WTC11 (cell line): ENCODE measurements at regions not wholly inside any gene's neighbourhood (a gene's known extent, or its start where the extent isn't known, plus 50 kb on each side); places are given as distances from the start of the nearest gene placed in this dataset.

Experiments
- ATAC-seq: fragments of 200-7000 bp; cut with Tn5 transposase; 2 replicates; pipeline ENCODE4 v1.10.0; 2021; ENCODE audit warnings: mild to moderate bottlenecking, moderate library complexity
- CTCF ChIA-PET: fragments of 300-600 bp; sonication (Branson Sonifier 250); formaldehyde crosslinking; loops from one replicate; lab custom pipeline; 2021; ENCODE audit warnings: antibody characterized with exemption; lab: Charles Lee
- POLR2A ChIA-PET: fragments of 350-600 bp; sonication (Branson Sonifier 250); formaldehyde crosslinking; loops from one replicate; lab custom pipeline; 2021; ENCODE audit warnings: antibody characterized with exemption; lab: Charles Lee
- DNase-seq: peaks from one replicate; pipeline ENCODE4 v3.0.0; 2021; ENCODE audit warnings: low spot score
- H3K27ac Mint-ChIP-seq: 2 replicates; pipeline ENCODE4 v1.8.0; 2021; ENCODE audit warnings: mixed read lengths
- H3K27me3 Mint-ChIP-seq: 2 replicates; pipeline ENCODE4 v1.8.0; 2021; ENCODE audit warnings: low read depth, mild to moderate bottlenecking, moderate library complexity, mixed read lengths
- H3K36me3 Mint-ChIP-seq: 2 replicates; pipeline ENCODE4 v1.8.0; 2021; ENCODE audit warnings: mixed read lengths
- H3K4me1 Mint-ChIP-seq: 2 replicates; pipeline ENCODE4 v1.8.0; 2022; ENCODE audit warnings: mixed read lengths
- H3K4me3 Mint-ChIP-seq: 2 replicates; pipeline ENCODE4 v1.8.0; 2021; ENCODE audit warnings: mild to moderate bottlenecking, moderate library complexity, mixed read lengths
- H3K9me3 Mint-ChIP-seq: 2 replicates; pipeline ENCODE4 v1.8.0; 2021; ENCODE audit warnings: mixed read lengths
- AFF4 ChIP-seq: sonication (generic); formaldehyde crosslinking; IDR thresholded peaks from 2 replicates; pipeline ENCODE4 v1.8.1; 2023; ENCODE audit warnings: mild to moderate bottlenecking, missing genetic modification reagents, borderline replicate concordance
- ATF2 ChIP-seq: sonication (generic); formaldehyde crosslinking; IDR thresholded peaks from 2 replicates; pipeline ENCODE4 v1.8.1; 2022; ENCODE audit warnings: low read depth, missing genetic modification reagents, borderline replicate concordance
- ATF3 ChIP-seq: sonication (generic); formaldehyde crosslinking; conservative IDR thresholded peaks from 2 replicates; pipeline ENCODE4 v1.8.1; 2022; ENCODE audit warnings: mild to moderate bottlenecking, missing genetic modification reagents
- CBFB ChIP-seq: sonication (generic); formaldehyde crosslinking; IDR thresholded peaks from 2 replicates; pipeline ENCODE4 v1.8.1; 2022; ENCODE audit warnings: mild to moderate bottlenecking, low read depth, missing genetic modification reagents
- CREM ChIP-seq: sonication (generic); formaldehyde crosslinking; IDR thresholded peaks from 2 replicates; pipeline ENCODE4 v1.8.1; 2022; ENCODE audit warnings: mild to moderate bottlenecking, missing genetic modification reagents, moderate library complexity
- ESRRA ChIP-seq: sonication (generic); formaldehyde crosslinking; IDR thresholded peaks from 2 replicates; pipeline ENCODE4 v1.8.1; 2022; ENCODE audit warnings: mild to moderate bottlenecking, missing genetic modification reagents, borderline replicate concordance
- FOXK1 ChIP-seq: sonication (generic); formaldehyde crosslinking; IDR thresholded peaks from 2 replicates; pipeline ENCODE4 v1.8.0; 2022; ENCODE audit warnings: mild to moderate bottlenecking, moderate library complexity, missing genetic modification reagents
- FOXP1 ChIP-seq: sonication (generic); formaldehyde crosslinking; IDR thresholded peaks from 2 replicates; pipeline ENCODE4 v1.8.0; 2022; ENCODE audit warnings: missing genetic modification reagents, mild to moderate bottlenecking, moderate library complexity, borderline replicate concordance
- HMGA2 ChIP-seq: fragments of 250-450 bp; sonication (Bioruptor Pico); IDR thresholded peaks from 2 replicates; pipeline ENCODE4 v1.4.0; 2021; ENCODE audit warnings: mild to moderate bottlenecking, moderate library complexity
- HMGXB4 ChIP-seq: sonication (generic); formaldehyde crosslinking; IDR thresholded peaks from 2 replicates; pipeline ENCODE4 v1.8.1; 2023; ENCODE audit warnings: mild to moderate bottlenecking, moderate library complexity, missing genetic modification reagents
- IRF1 ChIP-seq: sonication (generic); formaldehyde crosslinking; IDR thresholded peaks from 2 replicates; pipeline ENCODE4 v1.8.0; 2023; ENCODE audit warnings: missing genetic modification reagents
- KAT7 ChIP-seq: sonication (generic); formaldehyde crosslinking; IDR thresholded peaks from 2 replicates; pipeline ENCODE4 v1.8.1; 2023; ENCODE audit warnings: missing genetic modification reagents, mild to moderate bottlenecking, borderline replicate concordance
- MAX ChIP-seq: sonication (generic); formaldehyde crosslinking; IDR thresholded peaks from 2 replicates; pipeline ENCODE4 v1.8.0; 2022; ENCODE audit warnings: mild to moderate bottlenecking, missing genetic modification reagents
- NFE2L1 ChIP-seq: sonication (generic); formaldehyde crosslinking; IDR thresholded peaks from 2 replicates; pipeline ENCODE4 v1.8.1; 2023; ENCODE audit warnings: missing genetic modification reagents
- NFYB ChIP-seq: sonication (generic); formaldehyde crosslinking; conservative IDR thresholded peaks from 2 replicates; pipeline ENCODE4 v1.8.0; 2022; ENCODE audit warnings: low read depth, missing genetic modification reagents
- NR3C1 ChIP-seq: sonication (generic); formaldehyde crosslinking; conservative IDR thresholded peaks from 2 replicates; pipeline ENCODE4 v1.8.1; 2023; ENCODE audit warnings: low read depth, mild to moderate bottlenecking, missing genetic modification reagents
- SMAD3 ChIP-seq: sonication (generic); formaldehyde crosslinking; IDR thresholded peaks from 2 replicates; pipeline ENCODE4 v1.8.0; 2022; ENCODE audit warnings: missing genetic modification reagents, mild to moderate bottlenecking, borderline replicate concordance
- SOX15 ChIP-seq: fragments of 250-450 bp; sonication (Bioruptor Pico); IDR thresholded peaks from 2 replicates; pipeline ENCODE4 v1.9.0; 2021; ENCODE audit warnings: mild to moderate bottlenecking
- TCF7 ChIP-seq: sonication (generic); formaldehyde crosslinking; IDR thresholded peaks from 2 replicates; pipeline ENCODE4 v1.8.0; 2022; ENCODE audit warnings: mild to moderate bottlenecking, low read depth, missing genetic modification reagents, moderate library complexity
- USF2 ChIP-seq: sonication (generic); formaldehyde crosslinking; IDR thresholded peaks from 2 replicates; pipeline ENCODE4 v1.8.1; 2023; ENCODE audit warnings: mild to moderate bottlenecking, missing genetic modification reagents, moderate library complexity
- ZNF121 ChIP-seq: sonication (generic); formaldehyde crosslinking; IDR thresholded peaks from 2 replicates; pipeline ENCODE4 v1.8.0; 2023; ENCODE audit warnings: missing genetic modification reagents
- ZNF671 ChIP-seq: fragments of 250-450 bp; sonication (Bioruptor Pico); IDR thresholded peaks from 2 replicates; pipeline ENCODE4 v1.8.0; 2021; ENCODE audit warnings: mild to moderate bottlenecking

- POLR2A ChIA-PET = interaction anchor here (1.1 kb wide), 1 partner anchor 20 kb away, joined by 3 read pairs; no protein-coding TSS in a partner anchor
- Mint-ChIP-seq H3K27me3 (no peaks in the 10 kb centered on the region; the same call in 1 of the 2 replicates), H3K27ac (no peak overlapping the region), H3K9me3 (no peaks in the 10 kb centered on the region)
- CTCF ChIA-PET = interaction anchor here (0.8 to 0.9 kb wide), 2 partner anchors 20 to 75 kb away, joined by 3 read pairs; no protein-coding TSS in a partner anchor
- ATAC-seq = no peak
- DNase-seq = no peak
- TF ChIP-seq FOXP1 (CRISPR knock-in tag) (no peak), SOX15 (CRISPR knock-in tag) (no peak), HMGXB4 (CRISPR knock-in tag) (no peak), ESRRA (CRISPR knock-in tag) (no peak), NFE2L1 (CRISPR knock-in tag) (no peak), SMAD3 (CRISPR knock-in tag) (no peak), ZNF671 (no peak), ATF3 (CRISPR knock-in tag) (no peak)
- TF ChIP-seq, all 79 proteins: peak for 0
- H3K4me1 Mint-ChIP-seq = peaks cover 7% of the 10 kb centered on the region
- H3K36me3 Mint-ChIP-seq = no peaks in the 10 kb centered on the region
- H3K4me3 Mint-ChIP-seq = no peak overlapping the region
Measured at GRCh38 chr1:11395616-11396015, 83.3 kb upstream of the DISP3 start.

- DNase-seq = no peak
- peaks cover 7% of the 10 kb centered on the region for H3K4me1 Mint-ChIP-seq
- TF ChIP-seq USF2 (CRISPR knock-in tag) (peak; percentile 58), CBFB (CRISPR knock-in tag) (no peak)
- TF ChIP-seq, all 79 proteins: peak for 1
- H3K27ac Mint-ChIP-seq = no peak overlapping the region
- CTCF ChIA-PET = interaction anchor here (1.3 to 1.5 kb wide), 2 partner anchors 34 to 77 kb away, joined by 3 read pairs; no protein-coding TSS in a partner anchor
- no peaks in the 10 kb centered on the region; the same call in 1 of the 2 replicates for H3K27me3 Mint-ChIP-seq
- H3K36me3 Mint-ChIP-seq = no peaks in the 10 kb centered on the region
- POLR2A ChIA-PET = interaction anchor here (1.1 kb wide), 1 partner anchor 12 kb away, joined by 3 read pairs; no protein-coding TSS in a partner anchor
- ATAC-seq = peak; percentile 41
- H3K9me3 Mint-ChIP-seq = peaks cover 3% of the 10 kb centered on the region
- H3K4me3 Mint-ChIP-seq = no peak overlapping the region
Measured at GRCh38 chr1:11397151-11397901, 81.6 kb upstream of the DISP3 start.

GRCh38 chr1:11399250-11399649 lies 79.7 kb upstream of the DISP3 start:
- POLR2A ChIA-PET = no interaction called here
- no peaks in the 10 kb centered on the region; the same call in 1 of the 2 replicates for H3K27me3 Mint-ChIP-seq
- H3K36me3 Mint-ChIP-seq = peaks cover 3% of the 10 kb centered on the region
- H3K4me3 Mint-ChIP-seq = no peak overlapping the region
- DNase-seq = no peak
- H3K4me1 Mint-ChIP-seq = peaks cover 7% of the 10 kb centered on the region
- no peak for ATAC-seq
- H3K9me3 Mint-ChIP-seq = peaks cover 8% of the 10 kb centered on the region
- CTCF ChIA-PET = interaction anchor here (1.2 to 1.8 kb wide), 2 partner anchors 14 to 246 kb away, joined by 4 to 6 read pairs; no protein-coding TSS in a partner anchor
- H3K27ac Mint-ChIP-seq = no peak overlapping the region
- TF ChIP-seq SMAD3 (CRISPR knock-in tag) (no peak), KAT7 (CRISPR knock-in tag) (no peak), IRF1 (CRISPR knock-in tag) (no peak), NR3C1 (no peak), TCF7 (CRISPR knock-in tag) (no peak), ZNF121 (CRISPR knock-in tag) (no peak), NFYB (no peak), FOXK1 (CRISPR knock-in tag) (no peak), CREM (CRISPR knock-in tag) (no peak), ATF2 (CRISPR knock-in tag) (no peak), SOX15 (CRISPR knock-in tag) (no peak), HMGA2 (CRISPR knock-in tag) (no peak), AFF4 (CRISPR knock-in tag) (no peak), MAX (CRISPR knock-in tag) (no peak)
